A673 (cell line): ENCODE measurements at regions not wholly inside any gene's neighbourhood (a gene's known extent, or its start where the extent isn't known, plus 50 kb on each side); places are given as distances from the start of the nearest gene placed in this dataset.

Source experiments
- CTCF ChIP-seq: fragments of 300-800, 200-600 bp; sonication (generic); conservative IDR thresholded peaks from 2 replicates; pipeline ENCODE4 v1.5.1; 2017; ENCODE audit warnings: low read depth, mild to moderate bottlenecking, antibody characterized with exemption, low read length, moderate library complexity, mixed read lengths
- EZH2 ChIP-seq: fragments of 200-600 bp; sonication (generic); IDR thresholded peaks from 2 replicates; pipeline ENCODE4 v1.6.1; 2017; ENCODE audit warnings: borderline replicate concordance, low read depth, mild to moderate bottlenecking, mixed read lengths, antibody characterized with exemption, low read length; ENCODE audit not compliant: poor library complexity, severe bottlenecking

GRCh38 chr12:86748894-86749293 is 492.7 kb upstream of the MGAT4C start:
- no peak for TF ChIP-seq CTCF
- no peak for TF ChIP-seq EZH2
